HG03196 (cell line): ENCODE measurements at regions not wholly inside any gene's neighbourhood (a gene's known extent, or its start where the extent isn't known, plus 50 kb on each side); places are given as distances from the start of the nearest gene placed in this dataset.

ENCODE experiments used
- ATAC-seq: cut with Tn5 transposase; IDR thresholded peaks from one replicate; pipeline ENCODE4 v1.9.1; 2021; ENCODE audit not compliant: unreplicated experiment

- ATAC-seq, result no peak
Observed at GRCh38 chr12:125193376-125194152, 128.3 kb downstream of the AACS start.

- ATAC-seq, result no peak
Observed at GRCh38 chr12:125194163-125194773, 129.0 kb downstream of the AACS start.

GRCh38 chr12:125194987-125195386 is 129.8 kb downstream of the AACS start:
- no peak for ATAC-seq

- ATAC-seq, result no peak
Observed at GRCh38 chr12:125197326-125197725, 132.1 kb downstream of the AACS start.

- ATAC-seq, result no peak
Observed at GRCh38 chr12:125198652-125199051, 133.4 kb downstream of the AACS start.

GRCh38 chr12:125201090-125201489 is 135.9 kb downstream of the AACS start:
- no peak for ATAC-seq

- no peak for ATAC-seq
Observed at GRCh38 chr12:125201940-125202339, 136.7 kb downstream of the AACS start.

- ATAC-seq, result no peak
Observed at GRCh38 chr12:125202421-125202820, 137.2 kb downstream of the AACS start.

- ATAC-seq, result no peak
Observed at GRCh38 chr12:125203145-125203765, 138.0 kb downstream of the AACS start.

GRCh38 chr12:125205386-125205785 is 140.2 kb downstream of the AACS start:
- ATAC-seq, result no peak

- no peak for ATAC-seq
Observed at GRCh38 chr12:125206711-125207110, 141.5 kb downstream of the AACS start.

GRCh38 chr12:125208334-125208733 is 143.1 kb downstream of the AACS start:
- no peak for ATAC-seq

- ATAC-seq, result no peak
Observed at GRCh38 chr12:125208942-125209341, 143.7 kb downstream of the AACS start.

- ATAC-seq, result no peak
Observed at GRCh38 chr12:125210104-125210755, 145.0 kb downstream of the AACS start.

GRCh38 chr12:125211464-125211863 is 146.2 kb downstream of the AACS start:
- ATAC-seq, result no peak

- ATAC-seq, result no peak
Observed at GRCh38 chr12:125214289-125214688, 149.1 kb downstream of the AACS start.

GRCh38 chr12:125216756-125217155 is 151.5 kb downstream of the AACS start:
- no peak for ATAC-seq

GRCh38 chr12:125217308-125217707 is 152.1 kb downstream of the AACS start:
- ATAC-seq, result no peak

GRCh38 chr12:125218952-125219351 is 153.7 kb downstream of the AACS start:
- ATAC-seq, result no peak

- ATAC-seq, result no peak
Observed at GRCh38 chr12:125220404-125221273, 155.4 kb downstream of the AACS start.

- no peak for ATAC-seq
Observed at GRCh38 chr12:125221602-125222001, 156.4 kb downstream of the AACS start.
